ENCODE measurements at regions not wholly inside any gene's neighbourhood (a gene's known extent, or its start where the extent isn't known, plus 50 kb on each side); places are given as distances from the start of the nearest gene placed in this dataset.

- ChIA-PET RAD21 (ENCODE audit: unreplicated experiment) (no interaction called here), POLR2A (no interaction called here), SMC1A (ENCODE audit: uncharacterized antibody, unreplicated experiment) (interaction anchor here (1.3 kb wide), 1 partner anchor 47 kb away, joined by 4 read pairs; no protein-coding TSS in a partner anchor), CTCF (no interaction called here)
- Histone ChIP-seq H3K79me2 (ENCODE audit: control insufficient read depth, insufficient read depth, low read length) (no peaks in the 10 kb centered on the region), H3K9ac (ENCODE audit: control insufficient read depth, insufficient read depth, low read length) (no peak overlapping the region), H2AFZ (ENCODE audit: control insufficient read depth, low read depth, low read length) (no peak overlapping the region), H3K36me3 (ENCODE audit: control insufficient read depth in 2 of 2, insufficient read depth in 2 of 2, low read length in 1 of 2) (no peaks in the 10 kb centered on the region), H3K4me2 (ENCODE audit: control insufficient read depth, insufficient read depth) (no peak overlapping the region), H3K27ac (ENCODE audit: control insufficient read depth, insufficient read depth) (no peak overlapping the region), H3K4me1 (ENCODE audit: control insufficient read depth, insufficient read depth, low read length) (no peaks in the 10 kb centered on the region), H4K20me1 (ENCODE audit: control insufficient read depth, insufficient read depth) (no peaks in the 10 kb centered on the region), H3K9me3 (replicated peaks; ENCODE audit: control insufficient read depth, insufficient read depth, low read length) (no peaks in the 10 kb centered on the region), H3K27me3 (replicated peaks in 1 of 2; ENCODE audit: control insufficient read depth in 2 of 2, insufficient read depth in 2 of 2, low read length in 1 of 2) (no peaks in the 10 kb centered on the region), H3K4me3 (no peak overlapping the region)
- no peak for DNase-seq (ENCODE audit: low read depth, low spot score)
- intact Hi-C loops (cut with micrococcal nuclease; ENCODE audit: unreplicated experiment) (no loop called here), in situ Hi-C loops (cut with MboI) (no loop called here)
- FAIRE-seq, result no peak
- no TSS peak for BruUV-seq (replicated peaks)
- TF ChIP-seq TBL1XR1 (IDR thresholded peaks at IDR 0.05; ENCODE audit: low read depth, low read length) (no peak), RCOR1 (conservative IDR thresholded peaks at IDR 0.05; ENCODE audit: low read depth, low read length) (no peak), YBX1 (IDR thresholded peaks at IDR 0.05) (no peak), TCF3 (IDR thresholded peaks at IDR 0.05; ENCODE audit: borderline replicate concordance, insufficient read depth, low read depth, low read length) (no peak), SKIL (IDR thresholded peaks at IDR 0.05; ENCODE audit: low read depth, poor library complexity, severe bottlenecking) (no peak), CEBPB (IDR thresholded peaks at IDR 0.05; ENCODE audit: borderline replicate concordance in 1 of 2, low read depth in 2 of 2, low read length in 2 of 2) (no peak), SMARCA5 (IDR thresholded peaks at IDR 0.05) (no peak), NBN (IDR thresholded peaks at IDR 0.05) (no peak)
- ATAC-seq, result no peak
- WGBS (ENCODE audit: insufficient coverage, insufficient replicate concordance, low lambda C conversion rate, missing lambda C conversion rate), result 32% methylated on average over 3 of the region's 3 CpGs
Observed at GRCh38 chr2:19503915-19504314, 145.5 kb upstream of the OSR1 start.

All from GM12878 (cell line).